Fibroblast of pulmonary artery (primary cell): ENCODE measurements at regions not wholly inside any gene's neighbourhood (a gene's known extent, or its start where the extent isn't known, plus 50 kb on each side); places are given as distances from the start of the nearest gene placed in this dataset.
A peak's percentile ranks its signal among the peaks of the same experiment; 100 is the strongest.

ENCODE experiments used
- DNase-seq: peaks from one replicate; pipeline ENCODE4 v3.0.0-alpha.2; 2010; ENCODE audit warnings: low read depth
- H3K4me3 ChIP-seq: replicated peaks from 2 replicates; pipeline ENCODE4 v1.5.1; 2011; ENCODE audit warnings: low read depth, mild to moderate bottlenecking, control low read depth, low read length, moderate library complexity
- CTCF ChIP-seq: IDR thresholded peaks from 2 replicates; pipeline ENCODE4 v1.5.1; 2011; ENCODE audit warnings: mild to moderate bottlenecking, control low read depth, low read length, inconsistent platforms; ENCODE audit errors: missing control alignments

GRCh38 chr1:50305808-50306207 is 117.4 kb downstream of the DMRTA2 start:
- no peak for TF ChIP-seq CTCF
- DNase-seq: no peak
- no peak overlapping the region for H3K4me3 ChIP-seq

- TF ChIP-seq CTCF: no peak
- no peak for DNase-seq
- no peak overlapping the region for H3K4me3 ChIP-seq
Observed at GRCh38 chr1:50300297-50300696, 122.9 kb downstream of the DMRTA2 start.

- no peak for DNase-seq
- no peak for TF ChIP-seq CTCF
- no peak overlapping the region for H3K4me3 ChIP-seq
Observed at GRCh38 chr1:50295566-50295965, 127.7 kb downstream of the DMRTA2 start.

GRCh38 chr1:50292276-50292675 is 131.0 kb downstream of the DMRTA2 start:
- TF ChIP-seq CTCF: no peak
- no peak for DNase-seq
- H3K4me3 ChIP-seq: no peak overlapping the region

GRCh38 chr1:50289495-50289894 is 133.7 kb downstream of the DMRTA2 start:
- no peak overlapping the region for H3K4me3 ChIP-seq
- TF ChIP-seq CTCF: no peak
- no peak for DNase-seq

GRCh38 chr1:50285994-50286393 is 137.2 kb downstream of the DMRTA2 start:
- no peak overlapping the region for H3K4me3 ChIP-seq
- no peak for DNase-seq
- no peak for TF ChIP-seq CTCF

GRCh38 chr1:50279622-50280330 is 143.5 kb downstream of the DMRTA2 start:
- DNase-seq: peak; percentile 11
- no peak for TF ChIP-seq CTCF
- no peak overlapping the region for H3K4me3 ChIP-seq
